Tibial nerve (tissue), 4 donors: ENCODE measurements at regions not wholly inside any gene's neighbourhood (a gene's known extent, or its start where the extent isn't known, plus 50 kb on each side); places are given as distances from the start of the nearest gene placed in this dataset.

ENCODE experiments used
- DNase-seq, 2 donors: peaks; one replicate each; pipeline ENCODE4 v3.0.0-alpha.2; 2019; ENCODE audit warnings: low spot score in 2 of 2
- H3K27ac ChIP-seq, 4 donors: fragments of 200-600 bp; sonication (generic) in 3 of 4; one replicate each; pipeline ENCODE4 v1.5.1; 2017 to 2019; ENCODE audit warnings: mild to moderate bottlenecking in 1 of 4
- H3K27me3 ChIP-seq, 2 donors: fragments of 200-600 bp; sonication (generic) in 1 of 2; one replicate each; pipeline versions ENCODE4 v1.5.1 to v1.6.0; 2017 to 2019
- H3K36me3 ChIP-seq, 3 donors: fragments of 200-600 bp; sonication (generic); one replicate each; pipeline ENCODE4 v1.5.1; 2018 to 2019
- H3K4me1 ChIP-seq, 4 donors: fragments of 200-600 bp; sonication (generic) in 3 of 4; one replicate each; pipeline ENCODE4 v1.5.1; 2017 to 2019
- H3K4me3 ChIP-seq, 4 donors: fragments of 200-600 bp; sonication (generic) in 3 of 4; one replicate each; pipeline ENCODE4 v1.5.1; 2017 to 2019; ENCODE audit warnings: mild to moderate bottlenecking in 1 of 4, moderate library complexity in 1 of 4
- H3K9me3 ChIP-seq, 4 donors: fragments of 200-600 bp; sonication (generic) in 3 of 4; one replicate each; pipeline ENCODE4 v1.5.1; 2017 to 2019
- EP300 ChIP-seq, 2 donors: sonication (generic); formaldehyde crosslinking; IDR thresholded peaks; one replicate each; pipeline ENCODE4 v1.6.1; 2017; ENCODE audit warnings: antibody characterized with exemption in 2 of 2, mild to moderate bottlenecking in 1 of 2
- POLR2A ChIP-seq, 2 donors: fragments of 450-650 bp; IDR thresholded peaks; one replicate each; pipeline ENCODE4 v1.6.1; 2017; ENCODE audit warnings: antibody characterized with exemption in 2 of 2, mild to moderate bottlenecking in 2 of 2, moderate library complexity in 2 of 2
- WGBS, 2 donors: methylation state at CpG; one replicate each; pipeline ENCODE4 v1.1.5; 2018; 5-methylcytosine and 5-hydroxymethylcytosine counted together
- TF ChIP-seq, protein P1 (sequence below), 5 experiments: fragments of 200-600 bp in 3 of 5; fragments of 450-650 bp in 2 of 5; sonication (generic) in 3 of 5; IDR thresholded peaks; one replicate each; pipeline ENCODE4 v1.5.1; 2016 to 2019; ENCODE audit warnings: antibody characterized with exemption in 5 of 5, mild to moderate bottlenecking in 3 of 5, moderate library complexity in 2 of 5

GRCh38 chr1:95406279-95406678, 172.3 kb downstream of the RWDD3 start:
- 76 to 82% methylated on average over 1 of the region's 1 CpG for WGBS, 2 donors
- peaks cover 0 to 17% (median 0%) of the 10 kb centered on the region in 4 donors for H3K9me3 ChIP-seq
- TF ChIP-seq, protein P1, sequence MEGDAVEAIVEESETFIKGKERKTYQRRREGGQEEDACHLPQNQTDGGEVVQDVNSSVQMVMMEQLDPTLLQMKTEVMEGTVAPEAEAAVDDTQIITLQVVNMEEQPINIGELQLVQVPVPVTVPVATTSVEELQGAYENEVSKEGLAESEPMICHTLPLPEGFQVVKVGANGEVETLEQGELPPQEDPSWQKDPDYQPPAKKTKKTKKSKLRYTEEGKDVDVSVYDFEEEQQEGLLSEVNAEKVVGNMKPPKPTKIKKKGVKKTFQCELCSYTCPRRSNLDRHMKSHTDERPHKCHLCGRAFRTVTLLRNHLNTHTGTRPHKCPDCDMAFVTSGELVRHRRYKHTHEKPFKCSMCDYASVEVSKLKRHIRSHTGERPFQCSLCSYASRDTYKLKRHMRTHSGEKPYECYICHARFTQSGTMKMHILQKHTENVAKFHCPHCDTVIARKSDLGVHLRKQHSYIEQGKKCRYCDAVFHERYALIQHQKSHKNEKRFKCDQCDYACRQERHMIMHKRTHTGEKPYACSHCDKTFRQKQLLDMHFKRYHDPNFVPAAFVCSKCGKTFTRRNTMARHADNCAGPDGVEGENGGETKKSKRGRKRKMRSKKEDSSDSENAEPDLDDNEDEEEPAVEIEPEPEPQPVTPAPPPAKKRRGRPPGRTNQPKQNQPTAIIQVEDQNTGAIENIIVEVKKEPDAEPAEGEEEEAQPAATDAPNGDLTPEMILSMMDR (IDR thresholded peaks at IDR 0.05) = no peak
- TF ChIP-seq POLR2A (IDR thresholded peaks at IDR 0.05) = no peak
- TF ChIP-seq EP300 (IDR thresholded peaks at IDR 0.05) = no peak
- no peak overlapping the region for H3K4me3 ChIP-seq
- no peak overlapping the region for H3K27ac ChIP-seq
- peaks cover 0 to 9% (median 0%) of the 10 kb centered on the region in 4 donors for H3K4me1 ChIP-seq
- no peak for DNase-seq
- no peaks in the 10 kb centered on the region for H3K36me3 ChIP-seq
- H3K27me3 ChIP-seq = no peaks in the 10 kb centered on the region

DNA sequence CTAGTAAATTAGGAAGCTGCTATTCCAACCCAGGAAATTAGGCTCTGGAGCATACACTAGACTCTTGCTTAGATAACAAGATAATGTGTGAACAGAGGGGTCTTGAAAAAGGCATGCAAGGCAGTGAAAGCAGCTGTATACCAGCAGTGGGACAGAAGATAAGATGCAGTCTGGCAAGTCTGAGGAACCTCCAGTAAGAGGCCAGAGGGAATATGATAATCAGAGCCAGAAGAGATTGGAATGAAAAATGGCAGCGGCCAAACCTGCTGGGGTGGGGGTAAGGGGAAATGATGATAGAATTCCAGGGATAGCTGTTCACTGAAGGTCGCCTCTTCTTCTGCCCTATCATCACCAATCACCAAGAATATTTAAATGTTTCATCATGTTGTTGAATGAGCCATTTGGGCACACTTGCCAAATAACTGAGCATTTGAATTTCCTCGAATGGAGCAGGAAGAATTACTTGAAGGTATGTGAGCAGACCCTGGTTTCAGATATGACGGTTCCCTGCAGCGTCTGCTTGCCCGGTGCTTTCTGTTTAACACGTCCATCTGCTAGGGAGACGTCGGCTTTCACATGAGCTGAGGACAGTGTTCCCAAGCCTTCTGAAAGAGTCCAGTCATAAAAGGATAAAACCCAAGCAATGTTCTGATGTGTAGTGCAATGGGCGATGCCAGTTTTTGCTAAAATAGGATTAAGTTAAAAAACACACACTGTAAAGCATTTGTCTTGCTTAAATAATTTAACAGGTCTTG, 173.3 kb downstream of the RWDD3 start:
- peaks cover 0 to 17% (median 0%) of the 10 kb centered on the region in 4 donors for H3K9me3 ChIP-seq
- peaks cover 0 to 9% (median 0%) of the 10 kb centered on the region in 4 donors for H3K4me1 ChIP-seq
- no peaks in the 10 kb centered on the region for H3K27me3 ChIP-seq
- no peak for DNase-seq
- no peak overlapping the region for H3K27ac ChIP-seq
- H3K36me3 ChIP-seq = no peaks in the 10 kb centered on the region
- TF ChIP-seq EP300 (IDR thresholded peaks at IDR 0.05) (no peak), POLR2A (IDR thresholded peaks at IDR 0.05) (no peak)
- TF ChIP-seq, protein P1 (IDR thresholded peaks at IDR 0.05) = no peak
- no peak overlapping the region for H3K4me3 ChIP-seq
- WGBS, 2 donors = 29 to 34% methylated on average over 10 of the region's 10 CpGs

DNA sequence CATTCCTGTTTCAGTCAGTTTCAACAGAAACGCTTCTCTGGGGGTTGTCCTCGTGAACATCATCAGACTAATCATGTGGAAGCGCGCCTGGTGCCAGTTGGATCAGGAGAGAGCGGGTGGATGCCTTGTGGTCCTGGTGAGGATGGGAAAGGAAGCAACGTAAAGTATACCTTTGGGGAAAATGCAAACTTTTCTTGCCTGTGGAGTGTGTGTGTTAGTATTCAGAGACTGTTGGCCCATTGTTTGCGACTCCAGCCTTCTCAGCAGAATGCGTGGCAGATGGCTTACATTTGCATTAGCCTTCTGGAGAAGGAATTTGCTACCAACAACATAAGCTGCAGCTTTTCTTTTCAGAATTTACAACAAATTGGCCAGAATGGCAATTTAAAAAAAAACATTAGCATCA, 173.9 kb downstream of the RWDD3 start:
- Histone ChIP-seq H3K9me3 (peaks cover 0 to 15% (median 0%) of the 10 kb centered on the region in 4 donors), H3K4me1 (peaks cover 0 to 9% (median 0%) of the 10 kb centered on the region in 4 donors), H3K27me3 (no peaks in the 10 kb centered on the region), H3K36me3 (no peaks in the 10 kb centered on the region), H3K4me3 (no peak overlapping the region), H3K27ac (no peak overlapping the region)
- peak in 1 of 2 donors; percentile 4 for DNase-seq
- 18 to 21% methylated on average over 8 of the region's 8 CpGs for WGBS, 2 donors
- TF ChIP-seq, protein P1 (IDR thresholded peaks at IDR 0.05) = no peak
- TF ChIP-seq POLR2A (IDR thresholded peaks at IDR 0.05) = no peak
- TF ChIP-seq EP300 (IDR thresholded peaks at IDR 0.05) = no peak

DNA sequence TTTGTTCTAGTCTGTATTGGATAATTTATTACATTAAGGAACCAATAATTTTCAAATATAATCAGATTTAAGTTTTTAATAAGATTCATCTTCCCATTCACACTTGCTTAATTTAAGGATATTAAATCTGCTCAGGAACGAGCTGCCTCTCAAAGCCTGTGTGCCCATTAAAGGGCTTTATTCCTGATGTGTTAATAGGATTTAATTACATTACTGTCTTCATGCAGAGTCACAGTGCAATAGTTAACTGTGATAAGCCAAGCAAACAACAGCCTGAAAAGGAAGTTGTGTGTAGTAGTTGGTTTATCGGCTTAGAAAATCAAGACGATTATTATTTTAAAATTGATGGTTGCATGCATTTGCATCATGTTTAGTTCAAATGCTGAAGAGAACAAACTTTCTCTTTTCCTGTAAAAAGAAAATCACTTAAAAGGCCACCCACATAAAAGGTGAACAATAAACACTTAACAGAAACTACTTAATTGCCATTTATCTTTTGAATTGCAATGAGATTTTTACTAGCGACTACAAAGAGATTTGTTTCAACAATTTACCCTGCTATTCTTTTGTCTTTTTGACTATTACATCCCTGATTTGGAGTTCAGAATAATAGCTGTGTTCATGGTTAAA, 174.6 kb downstream of the RWDD3 start:
- Histone ChIP-seq H3K4me1 (peaks cover 0 to 9% (median 0%) of the 10 kb centered on the region in 4 donors), H3K4me3 (no peak overlapping the region), H3K27me3 (no peaks in the 10 kb centered on the region), H3K27ac (no peak overlapping the region), H3K36me3 (no peaks in the 10 kb centered on the region), H3K9me3 (peaks cover 0 to 9% (median 0%) of the 10 kb centered on the region in 4 donors)
- WGBS, 2 donors = 22 to 26% methylated on average over 4 of the region's 4 CpGs
- TF ChIP-seq, protein P1 (IDR thresholded peaks at IDR 0.05) = no peak
- TF ChIP-seq POLR2A (IDR thresholded peaks at IDR 0.05) = no peak
- no peak for TF ChIP-seq EP300 (IDR thresholded peaks at IDR 0.05)
- no peak for DNase-seq

GRCh38 chr1:95409276-95409675, 175.3 kb downstream of the RWDD3 start:
- TF ChIP-seq EP300 (IDR thresholded peaks at IDR 0.05) = no peak
- no peak for TF ChIP-seq POLR2A (IDR thresholded peaks at IDR 0.05)
- TF ChIP-seq, protein P1 (IDR thresholded peaks at IDR 0.05) = no peak
- DNase-seq = no peak
- Histone ChIP-seq H3K4me3 (no peak overlapping the region), H3K27ac (no peak overlapping the region), H3K9me3 (peaks cover 0 to 3% (median 0%) of the 10 kb centered on the region in 4 donors), H3K27me3 (no peaks in the 10 kb centered on the region), H3K36me3 (no peaks in the 10 kb centered on the region), H3K4me1 (peaks cover 0 to 9% (median 0%) of the 10 kb centered on the region in 4 donors)
- 41 to 43% methylated on average over 1 of the region's 1 CpG for WGBS, 2 donors
